ENCODE measurements at regions not wholly inside any gene's neighbourhood (a gene's known extent, or its start where the extent isn't known, plus 50 kb on each side); places are given as distances from the start of the nearest gene placed in this dataset.

- Histone ChIP-seq H3K9ac (ENCODE audit: low read length) (no peak overlapping the region), H3K27ac (ENCODE audit: low read length, poor library complexity, severe bottlenecking) (no peak overlapping the region), H2BK12ac (ENCODE audit: low read length in 2 of 2) (no peak overlapping the region), H3K4me2 (ENCODE audit: low read length, poor library complexity, severe bottlenecking) (no peak overlapping the region), H3K23ac (ENCODE audit: low read length in 2 of 2) (no peak overlapping the region), H3K4ac (ENCODE audit: low read depth in 1 of 2, low read length in 2 of 2) (no peak overlapping the region), H4K91ac (ENCODE audit: low read length) (no peak overlapping the region), H3K27me3 (ENCODE audit: control insufficient read depth in 1 of 2, insufficient read depth in 1 of 2, low read length in 2 of 2) (no peaks in the 10 kb centered on the region), H3K4me1 (ENCODE audit: control insufficient read depth, insufficient read depth, low read depth, low read length) (no peaks in the 10 kb centered on the region), H3K79me1 (replicated peaks; ENCODE audit: low read length, poor library complexity, severe bottlenecking) (no peaks in the 10 kb centered on the region), H3K9me3 (ENCODE audit: control insufficient read depth, low read length) (peaks cover 9% of the 10 kb centered on the region), H2BK5ac (ENCODE audit: low read depth, low read length, poor library complexity, severe bottlenecking) (no peak overlapping the region), H2BK15ac (ENCODE audit: low read depth, poor library complexity, severe bottlenecking) (no peak overlapping the region), H3K14ac (ENCODE audit: low read length in 2 of 2) (no peak overlapping the region), H2BK120ac (ENCODE audit: low read depth, low read length) (no peak overlapping the region), H3K18ac (ENCODE audit: low read depth in 1 of 2, low read length in 2 of 2) (no peak overlapping the region), H4K8ac (ENCODE audit: low read length) (no peak overlapping the region), H3K4me3 (ENCODE audit: insufficient read depth in 1 of 2, low read depth in 1 of 2, low read length in 2 of 2) (no peak overlapping the region), H3K36me3 (ENCODE audit: control insufficient read depth in 1 of 2, insufficient read depth in 2 of 2, low read depth in 1 of 2, low read length in 2 of 2) (no peaks in the 10 kb centered on the region), H2AK5ac (ENCODE audit: low read length, severe bottlenecking) (no peak overlapping the region), H2AFZ (ENCODE audit: low read depth, low read length) (no peak overlapping the region)
- no peak for DNase-seq
- no CpG with 5 or more reads among the region's 2 CpGs for WGBS
Observed at GRCh38 chr4:178463747-178464146, 1021.5 kb upstream of the AGA start.

GRCh38 chr4:178470996-178471784, 1029.0 kb upstream of the AGA start:
- Histone ChIP-seq H4K8ac (ENCODE audit: low read length) (no peak overlapping the region), H4K91ac (ENCODE audit: low read length) (no peak overlapping the region), H3K4me3 (ENCODE audit: insufficient read depth in 1 of 2, low read depth in 1 of 2, low read length in 2 of 2) (no peak overlapping the region), H2AK5ac (ENCODE audit: low read length, severe bottlenecking) (no peak overlapping the region), H2BK12ac (ENCODE audit: low read length in 2 of 2) (no peak overlapping the region), H3K27me3 (ENCODE audit: control insufficient read depth in 1 of 2, insufficient read depth in 1 of 2, low read length in 2 of 2) (no peaks in the 10 kb centered on the region), H3K4me2 (ENCODE audit: low read length, poor library complexity, severe bottlenecking) (no peak overlapping the region), H3K23ac (ENCODE audit: low read length in 2 of 2) (no peak overlapping the region), H3K4me1 (ENCODE audit: control insufficient read depth, insufficient read depth, low read depth, low read length) (no peaks in the 10 kb centered on the region), H3K36me3 (ENCODE audit: control insufficient read depth in 1 of 2, insufficient read depth in 2 of 2, low read depth in 1 of 2, low read length in 2 of 2) (no peaks in the 10 kb centered on the region), H3K79me1 (replicated peaks; ENCODE audit: low read length, poor library complexity, severe bottlenecking) (no peaks in the 10 kb centered on the region), H2AFZ (ENCODE audit: low read depth, low read length) (no peak overlapping the region), H2BK120ac (ENCODE audit: low read depth, low read length) (no peak overlapping the region), H2BK5ac (ENCODE audit: low read depth, low read length, poor library complexity, severe bottlenecking) (no peak overlapping the region), H3K4ac (ENCODE audit: low read depth in 1 of 2, low read length in 2 of 2) (no peak overlapping the region), H3K9ac (ENCODE audit: low read length) (no peak overlapping the region), H3K9me3 (ENCODE audit: control insufficient read depth, low read length) (no peaks in the 10 kb centered on the region), H3K27ac (ENCODE audit: low read length, poor library complexity, severe bottlenecking) (no peak overlapping the region), H2BK15ac (ENCODE audit: low read depth, poor library complexity, severe bottlenecking) (no peak overlapping the region), H3K18ac (ENCODE audit: low read depth in 1 of 2, low read length in 2 of 2) (no peak overlapping the region), H3K14ac (ENCODE audit: low read length in 2 of 2) (no peak overlapping the region)
- 99% methylated on average over 4 of the region's 4 CpGs for WGBS
- no peak for DNase-seq

GRCh38 chr4:178471994-178472393, 1029.8 kb upstream of the AGA start:
- H3K4me2 ChIP-seq (ENCODE audit: low read length, poor library complexity, severe bottlenecking) = no peak overlapping the region
- H3K27me3 ChIP-seq (ENCODE audit: control insufficient read depth in 1 of 2, insufficient read depth in 1 of 2, low read length in 2 of 2) = no peaks in the 10 kb centered on the region
- H4K91ac ChIP-seq (ENCODE audit: low read length) = no peak overlapping the region
- H3K4me3 ChIP-seq (ENCODE audit: insufficient read depth in 1 of 2, low read depth in 1 of 2, low read length in 2 of 2) = no peak overlapping the region
- no peak overlapping the region for H3K9ac ChIP-seq (ENCODE audit: low read length)
- no peak overlapping the region for H3K23ac ChIP-seq (ENCODE audit: low read length in 2 of 2)
- no peak overlapping the region for H2BK15ac ChIP-seq (ENCODE audit: low read depth, poor library complexity, severe bottlenecking)
- no peaks in the 10 kb centered on the region for H3K36me3 ChIP-seq (ENCODE audit: control insufficient read depth in 1 of 2, insufficient read depth in 2 of 2, low read depth in 1 of 2, low read length in 2 of 2)
- H2BK120ac ChIP-seq (ENCODE audit: low read depth, low read length) = no peak overlapping the region
- H3K79me1 ChIP-seq (replicated peaks; ENCODE audit: low read length, poor library complexity, severe bottlenecking) = no peaks in the 10 kb centered on the region
- H3K4me1 ChIP-seq (ENCODE audit: control insufficient read depth, insufficient read depth, low read depth, low read length) = no peaks in the 10 kb centered on the region
- WGBS = 89% methylated on average over 1 of the region's 2 CpGs
- no peak overlapping the region for H3K4ac ChIP-seq (ENCODE audit: low read depth in 1 of 2, low read length in 2 of 2)
- no peak overlapping the region for H3K27ac ChIP-seq (ENCODE audit: low read length, poor library complexity, severe bottlenecking)
- no peak for DNase-seq
- H2BK12ac ChIP-seq (ENCODE audit: low read length in 2 of 2) = no peak overlapping the region
- H2AFZ ChIP-seq (ENCODE audit: low read depth, low read length) = no peak overlapping the region
- H3K18ac ChIP-seq (ENCODE audit: low read depth in 1 of 2, low read length in 2 of 2) = no peak overlapping the region
- no peak overlapping the region for H2AK5ac ChIP-seq (ENCODE audit: low read length, severe bottlenecking)
- no peak overlapping the region for H2BK5ac ChIP-seq (ENCODE audit: low read depth, low read length, poor library complexity, severe bottlenecking)
- H3K14ac ChIP-seq (ENCODE audit: low read length in 2 of 2) = no peak overlapping the region
- H4K8ac ChIP-seq (ENCODE audit: low read length) = no peak overlapping the region
- H3K9me3 ChIP-seq (ENCODE audit: control insufficient read depth, low read length) = no peaks in the 10 kb centered on the region

GRCh38 chr4:178480105-178480504, 1037.9 kb upstream of the AGA start:
- Histone ChIP-seq H3K4ac (ENCODE audit: low read depth in 1 of 2, low read length in 2 of 2) (no peak overlapping the region), H2AFZ (ENCODE audit: low read depth, low read length) (no peak overlapping the region)

More at GRCh38 chr4:178480105-178480504, 1037.9 kb upstream of the AGA start:
- Histone ChIP-seq H2BK15ac (ENCODE audit: low read depth, poor library complexity, severe bottlenecking) (no peak overlapping the region), H3K14ac (ENCODE audit: low read length in 2 of 2) (no peak overlapping the region), H3K4me2 (ENCODE audit: low read length, poor library complexity, severe bottlenecking) (no peak overlapping the region), H2BK120ac (ENCODE audit: low read depth, low read length) (no peak overlapping the region), H3K27me3 (ENCODE audit: control insufficient read depth in 1 of 2, insufficient read depth in 1 of 2, low read length in 2 of 2) (no peaks in the 10 kb centered on the region), H2AK5ac (ENCODE audit: low read length, severe bottlenecking) (no peak overlapping the region), H3K4me1 (ENCODE audit: control insufficient read depth, insufficient read depth, low read depth, low read length) (no peaks in the 10 kb centered on the region), H3K23ac (ENCODE audit: low read length in 2 of 2) (no peak overlapping the region), H4K8ac (ENCODE audit: low read length) (no peak overlapping the region), H3K79me1 (replicated peaks; ENCODE audit: low read length, poor library complexity, severe bottlenecking) (no peaks in the 10 kb centered on the region), H4K91ac (ENCODE audit: low read length) (no peak overlapping the region), H3K18ac (ENCODE audit: low read depth in 1 of 2, low read length in 2 of 2) (no peak overlapping the region), H3K4me3 (ENCODE audit: insufficient read depth in 1 of 2, low read depth in 1 of 2, low read length in 2 of 2) (no peak overlapping the region), H3K9ac (ENCODE audit: low read length) (no peak overlapping the region), H3K36me3 (ENCODE audit: control insufficient read depth in 1 of 2, insufficient read depth in 2 of 2, low read depth in 1 of 2, low read length in 2 of 2) (no peaks in the 10 kb centered on the region), H2BK5ac (ENCODE audit: low read depth, low read length, poor library complexity, severe bottlenecking) (no peak overlapping the region), H2BK12ac (ENCODE audit: low read length in 2 of 2) (no peak overlapping the region), H3K27ac (ENCODE audit: low read length, poor library complexity, severe bottlenecking) (no peak overlapping the region), H3K9me3 (ENCODE audit: control insufficient read depth, low read length) (no peaks in the 10 kb centered on the region)
- WGBS = 100% methylated on average over 2 of the region's 3 CpGs
- no peak for DNase-seq

Measured in mesenchymal stem cell (in vitro differentiated cells and primary cell).